HL-60 (cell line): ENCODE measurements at regions not wholly inside any gene's neighbourhood (a gene's known extent, or its start where the extent isn't known, plus 50 kb on each side); places are given as distances from the start of the nearest gene placed in this dataset.

ENCODE experiments used
- CTCF ChIP-seq: IDR thresholded peaks from one replicate; pipeline ENCODE4 v1.5.1; 2011; ENCODE audit warnings: low read length, control low read depth, inconsistent platforms; ENCODE audit not compliant: insufficient read depth
- GABPA ChIP-seq: IDR thresholded peaks from 2 replicates; pipeline ENCODE4 v1.6.1; 2012; ENCODE audit warnings: low read depth
- REST ChIP-seq: IDR thresholded peaks from 2 replicates; pipeline ENCODE4 v1.6.1; 2012; ENCODE audit warnings: low read depth; ENCODE audit not compliant: insufficient replicate concordance
- SPI1 ChIP-seq: IDR thresholded peaks from 2 replicates; pipeline ENCODE4 v1.6.1; 2012; ENCODE audit warnings: low read depth, mild to moderate bottlenecking, borderline replicate concordance

- TF ChIP-seq CTCF (no peak), SPI1 (no peak), REST (no peak), GABPA (no peak)
Measured at GRCh38 chr5:32848681-32849080, 137.6 kb downstream of the NPR3 start.
